Activated CD8-positive, alpha-beta memory T cell treated with anti-CD3 and anti-CD28 coated beads, Interleukin-2, amount 50 U/mL, for 24 hours (primary cell): ENCODE measurements at regions not wholly inside any gene's neighbourhood (a gene's known extent, or its start where the extent isn't known, plus 50 kb on each side); places are given as distances from the start of the nearest gene placed in this dataset.
"Not testable (repeated sequence)": the region's sequence is repeated elsewhere in the genome, so short reads cannot be mapped to it uniquely, and the experiment has no call there.

Experiments
- DNase-seq: peaks from one replicate; pipeline ENCODE4 v3.0.0-alpha.2; 2020; ENCODE audit errors: extremely low read depth

DNA sequence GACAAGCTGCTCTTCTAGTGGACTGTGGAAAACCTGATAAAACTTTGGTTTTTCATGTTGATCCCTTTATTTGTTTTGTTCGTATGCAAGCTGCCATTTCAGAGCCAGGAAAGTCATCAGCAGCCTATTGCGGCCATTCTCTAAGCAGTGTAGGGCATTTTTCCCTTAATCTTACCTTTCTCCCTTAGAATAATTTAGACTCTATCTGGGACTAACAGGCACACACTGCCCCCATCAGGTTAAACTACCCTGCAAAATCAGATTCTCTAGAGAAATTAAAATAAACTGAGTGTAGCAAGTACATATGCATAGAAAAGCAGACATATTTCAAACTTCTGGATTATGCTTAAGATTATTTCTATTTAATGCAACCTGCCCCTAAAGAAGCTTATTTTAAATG lies 347.5 kb downstream of the METTL4 start:
- no peak for DNase-seq

DNA sequence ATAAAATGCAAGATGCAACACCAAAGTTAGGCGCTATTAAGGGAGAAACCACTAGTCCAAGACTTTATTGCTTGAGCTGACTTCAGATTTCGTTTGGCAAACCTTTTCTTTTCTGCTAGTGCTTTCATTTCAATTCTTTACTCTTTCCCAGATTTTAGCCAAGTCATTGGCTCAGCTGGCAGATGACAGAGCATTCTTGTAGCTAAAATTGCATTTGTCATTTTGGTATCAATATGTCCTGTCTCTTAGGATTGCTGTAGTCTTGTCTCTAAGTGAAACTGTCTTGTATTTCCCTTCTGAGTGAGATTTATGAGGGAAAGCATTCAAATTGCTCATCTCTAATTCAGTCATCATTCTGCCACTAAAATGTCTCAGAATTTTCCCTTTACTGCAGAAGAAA lies 335.1 kb downstream of the METTL4 start:
- no peak for DNase-seq

- DNase-seq, result no peak
Measured at GRCh38 chr18:2237706-2238105, 333.6 kb downstream of the METTL4 start.

DNA sequence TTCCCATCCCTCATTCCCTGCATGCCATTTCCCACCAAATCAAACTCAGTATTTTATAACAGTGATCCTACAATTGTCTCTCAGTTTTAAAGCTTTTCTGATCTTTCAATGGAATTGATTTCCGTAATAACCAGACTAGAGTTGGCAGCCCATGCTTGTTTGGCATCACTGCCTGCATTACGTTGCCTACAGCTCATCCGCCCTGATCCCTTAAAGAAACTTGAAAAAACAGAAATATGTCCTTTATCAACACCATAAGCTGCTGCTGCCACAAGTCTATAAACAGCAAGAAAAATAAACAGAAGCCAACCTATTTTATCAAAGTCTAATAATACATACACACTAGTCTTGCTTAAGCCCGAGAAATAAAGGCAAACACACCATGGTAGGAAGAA lies 331.0 kb downstream of the METTL4 start:
- no peak for DNase-seq

DNA sequence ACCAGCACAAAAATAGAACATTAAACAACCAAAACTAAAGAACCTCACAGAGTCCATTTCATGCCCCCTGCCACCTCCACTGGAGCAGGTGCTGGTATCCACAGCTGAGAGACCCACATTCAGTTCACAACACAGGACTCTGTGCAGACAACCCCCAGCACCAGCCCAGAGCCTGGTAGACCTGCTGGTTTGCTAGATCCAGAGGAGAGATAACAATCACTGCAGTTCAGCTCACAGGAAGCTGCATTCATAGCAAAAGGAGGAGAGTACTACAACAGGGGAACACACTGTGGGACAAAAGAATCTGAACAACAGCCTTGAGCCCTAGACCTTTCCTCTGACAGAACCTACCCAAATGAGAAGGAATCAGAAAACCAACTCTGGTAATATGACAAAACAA lies 326.7 kb downstream of the METTL4 start:
- no peak for DNase-seq

GRCh38 chr18:2247101-2247500 lies 324.2 kb downstream of the METTL4 start:
- DNase-seq, result not testable (repeated sequence)

- no peak for DNase-seq
Measured at GRCh38 chr18:2254977-2255376, 316.3 kb downstream of the METTL4 start.

GRCh38 chr18:2256577-2256976 lies 314.7 kb downstream of the METTL4 start:
- no peak for DNase-seq

GRCh38 chr18:2258954-2259353 lies 312.4 kb downstream of the METTL4 start:
- no peak for DNase-seq

GRCh38 chr18:2263303-2263890 lies 307.9 kb downstream of the METTL4 start:
- no peak for DNase-seq

GRCh38 chr18:2274613-2275012 lies 296.7 kb downstream of the METTL4 start:
- no peak for DNase-seq

DNA sequence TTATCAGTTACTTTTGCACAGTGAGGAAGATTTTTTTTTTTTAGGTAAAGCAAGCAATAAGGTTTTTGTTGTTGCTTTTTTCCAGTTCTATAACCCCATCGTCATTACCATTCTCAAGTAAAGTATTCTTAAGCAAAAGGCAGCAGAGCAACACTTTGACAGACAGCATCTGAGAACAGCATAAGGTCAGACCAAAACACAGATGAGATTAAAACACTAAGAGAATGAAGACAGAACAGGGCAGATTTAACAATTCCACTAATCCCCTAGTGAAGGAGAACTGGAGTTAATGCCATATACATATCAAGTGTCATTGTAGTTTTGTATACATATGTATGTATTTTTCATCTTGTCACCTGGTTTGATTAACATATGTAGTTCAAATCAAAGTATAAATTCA lies 290.2 kb downstream of the METTL4 start:
- DNase-seq, result no peak

- no peak for DNase-seq
Measured at GRCh38 chr18:2281523-2282199, 289.6 kb downstream of the METTL4 start.

GRCh38 chr18:2293109-2293839 lies 278.0 kb downstream of the METTL4 start:
- DNase-seq, result no peak

DNA sequence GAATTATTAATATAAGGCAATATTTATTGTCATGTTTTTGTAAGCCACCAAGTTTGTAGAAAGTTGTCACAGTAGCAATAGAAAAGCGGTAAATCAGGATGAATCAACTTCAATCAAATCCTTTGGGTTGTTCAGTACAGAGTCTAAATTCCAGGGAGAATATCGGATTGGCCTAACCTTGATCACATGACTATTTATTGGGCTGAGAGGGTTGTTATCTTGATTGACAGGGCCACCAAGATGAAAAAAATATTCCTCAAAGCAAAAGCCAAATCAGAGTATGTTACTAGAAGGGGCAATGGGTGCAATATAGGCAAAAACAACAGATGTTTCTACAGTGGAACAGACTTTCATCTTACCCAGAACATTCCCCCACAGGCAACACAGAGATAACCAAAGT lies 270.0 kb downstream of the METTL4 start:
- DNase-seq, result no peak

GRCh38 chr18:2302012-2302411 lies 269.3 kb downstream of the METTL4 start:
- DNase-seq, result no peak

DNA sequence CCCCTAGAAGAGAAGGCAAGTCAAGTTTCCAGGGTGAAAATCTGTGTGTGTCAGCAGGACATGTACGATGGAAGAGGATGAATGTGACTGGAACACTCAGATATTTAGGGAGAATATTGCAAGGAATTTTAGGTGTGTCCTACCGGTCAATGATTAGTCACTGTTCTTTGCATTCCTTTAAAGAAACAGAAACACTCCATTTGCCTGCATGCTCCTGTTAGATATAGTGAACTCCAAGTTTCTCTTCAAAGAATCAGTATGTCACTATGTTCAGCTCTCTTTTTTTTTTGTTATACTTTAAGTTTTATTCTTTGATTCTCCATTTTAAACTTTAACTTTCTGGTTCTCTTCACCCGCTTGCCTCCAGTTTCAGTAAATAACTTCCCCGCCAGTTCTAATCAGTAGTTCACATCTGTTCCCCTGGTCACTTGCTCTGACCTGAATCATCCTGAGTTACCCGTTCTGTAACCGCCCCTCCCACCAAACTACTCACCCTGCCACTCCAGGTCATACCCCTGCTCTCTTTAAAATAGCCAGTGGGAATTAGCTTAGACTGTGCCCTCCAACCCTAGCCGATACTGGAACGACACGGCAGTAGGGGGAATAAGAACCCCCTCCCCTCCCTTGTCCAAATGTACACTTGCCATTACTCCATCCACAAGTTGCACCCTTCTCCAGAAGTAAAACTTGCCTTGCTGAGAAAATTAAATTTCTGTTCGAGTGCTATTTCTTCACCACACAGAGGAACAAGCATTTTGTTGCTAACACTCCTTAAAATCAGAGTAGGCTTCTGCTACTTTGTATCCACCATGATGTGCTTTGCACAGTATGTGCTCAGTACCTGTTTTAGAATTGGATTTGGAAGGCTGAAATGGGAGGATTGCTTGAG lies 268.4 kb downstream of the METTL4 start:
- no peak for DNase-seq

DNA sequence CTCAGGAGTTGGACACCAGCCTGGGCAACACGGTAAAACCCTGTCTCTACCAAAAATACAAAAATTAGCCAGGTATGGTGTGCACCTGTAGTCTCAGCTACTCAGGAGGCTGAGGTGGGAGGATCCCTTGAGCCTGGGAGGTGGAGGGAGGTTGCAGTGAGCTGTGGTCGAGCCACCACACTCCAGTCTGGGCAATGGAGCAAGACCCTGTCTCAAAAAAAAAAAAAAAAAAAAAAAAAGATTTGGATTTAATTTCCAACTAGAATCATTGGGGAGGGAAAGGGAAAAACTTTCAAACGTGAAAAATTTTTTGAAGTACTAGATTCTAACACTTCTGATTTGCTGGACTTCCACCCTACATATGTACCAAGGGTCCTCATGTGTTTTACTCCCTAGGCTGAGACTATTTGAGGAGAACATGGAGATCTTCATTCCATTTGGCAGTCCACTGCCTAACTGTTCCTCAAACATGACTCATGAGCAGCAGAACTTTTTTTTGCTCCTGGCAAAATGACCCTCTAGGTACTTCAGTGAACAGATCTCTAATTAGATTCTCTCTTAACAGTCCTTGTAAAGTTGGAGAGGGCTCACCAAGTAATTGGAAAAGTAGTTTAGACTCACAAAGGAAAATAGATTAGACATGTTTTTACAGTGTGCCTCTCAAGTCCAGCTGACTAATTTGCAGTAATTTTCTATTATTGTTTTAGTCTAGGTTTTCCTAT lies 267.6 kb downstream of the METTL4 start:
- DNase-seq, result no peak

DNA sequence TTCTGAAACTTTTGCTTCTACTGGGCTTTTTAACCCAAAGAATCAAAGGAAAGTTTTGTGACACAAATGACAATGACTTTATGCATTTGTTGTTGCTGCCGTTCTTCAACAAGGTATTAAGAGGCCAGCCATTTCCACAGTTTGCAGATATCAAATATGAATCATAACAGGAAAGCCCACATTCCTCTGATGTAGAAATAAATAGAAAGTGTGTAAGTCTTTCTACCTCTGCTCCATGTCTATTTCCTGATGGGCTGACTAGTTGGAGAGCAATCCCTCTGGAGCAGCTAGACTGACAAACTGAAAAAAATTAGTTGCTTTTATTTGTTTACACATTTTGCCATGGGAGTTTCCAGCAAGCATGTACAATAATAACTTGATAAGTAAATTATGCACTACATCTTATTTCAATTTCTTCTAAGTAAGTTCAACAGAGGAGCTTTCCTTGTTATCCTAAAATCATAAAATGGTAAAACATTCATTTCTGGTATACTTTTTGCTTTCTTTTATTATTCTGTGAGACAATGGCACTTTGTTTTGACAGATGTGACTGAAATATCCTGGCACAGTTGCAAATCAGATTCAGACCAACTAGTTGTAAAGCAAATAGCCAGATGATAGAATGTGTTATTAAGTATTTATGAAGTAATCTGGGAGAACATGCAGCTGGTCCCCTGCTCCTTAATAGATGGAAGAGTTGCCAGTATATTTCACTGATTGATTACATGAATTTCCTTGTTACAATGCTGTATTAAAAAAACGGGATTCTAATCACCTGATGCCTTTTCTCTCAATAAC lies 266.7 kb downstream of the METTL4 start:
- DNase-seq, result no peak

- no peak for DNase-seq
Measured at GRCh38 chr18:2306606-2307005, 264.7 kb downstream of the METTL4 start.

- DNase-seq, result no peak
Measured at GRCh38 chr18:2310886-2311285, 260.4 kb downstream of the METTL4 start.
